ENCODE measurements at regions not wholly inside any gene's neighbourhood (a gene's known extent, or its start where the extent isn't known, plus 50 kb on each side); places are given as distances from the start of the nearest gene placed in this dataset.

- TF ChIP-seq, protein P1, sequence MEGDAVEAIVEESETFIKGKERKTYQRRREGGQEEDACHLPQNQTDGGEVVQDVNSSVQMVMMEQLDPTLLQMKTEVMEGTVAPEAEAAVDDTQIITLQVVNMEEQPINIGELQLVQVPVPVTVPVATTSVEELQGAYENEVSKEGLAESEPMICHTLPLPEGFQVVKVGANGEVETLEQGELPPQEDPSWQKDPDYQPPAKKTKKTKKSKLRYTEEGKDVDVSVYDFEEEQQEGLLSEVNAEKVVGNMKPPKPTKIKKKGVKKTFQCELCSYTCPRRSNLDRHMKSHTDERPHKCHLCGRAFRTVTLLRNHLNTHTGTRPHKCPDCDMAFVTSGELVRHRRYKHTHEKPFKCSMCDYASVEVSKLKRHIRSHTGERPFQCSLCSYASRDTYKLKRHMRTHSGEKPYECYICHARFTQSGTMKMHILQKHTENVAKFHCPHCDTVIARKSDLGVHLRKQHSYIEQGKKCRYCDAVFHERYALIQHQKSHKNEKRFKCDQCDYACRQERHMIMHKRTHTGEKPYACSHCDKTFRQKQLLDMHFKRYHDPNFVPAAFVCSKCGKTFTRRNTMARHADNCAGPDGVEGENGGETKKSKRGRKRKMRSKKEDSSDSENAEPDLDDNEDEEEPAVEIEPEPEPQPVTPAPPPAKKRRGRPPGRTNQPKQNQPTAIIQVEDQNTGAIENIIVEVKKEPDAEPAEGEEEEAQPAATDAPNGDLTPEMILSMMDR (IDR thresholded peaks at IDR 0.05), result no peak
- no peak for TF ChIP-seq POLR2A (IDR thresholded peaks at IDR 0.05)
Measured at GRCh38 chr18:56233595-56233994, 404.8 kb downstream of the TXNL1 start.

Data from gastroesophageal sphincter (tissue), 3 donors.